ENCODE measurements at regions not wholly inside any gene's neighbourhood (a gene's known extent, or its start where the extent isn't known, plus 50 kb on each side); places are given as distances from the start of the nearest gene placed in this dataset.
"Not testable (repeated sequence)": the region's sequence is repeated elsewhere in the genome, so short reads cannot be mapped to it uniquely, and the experiment has no call there.

DNA sequence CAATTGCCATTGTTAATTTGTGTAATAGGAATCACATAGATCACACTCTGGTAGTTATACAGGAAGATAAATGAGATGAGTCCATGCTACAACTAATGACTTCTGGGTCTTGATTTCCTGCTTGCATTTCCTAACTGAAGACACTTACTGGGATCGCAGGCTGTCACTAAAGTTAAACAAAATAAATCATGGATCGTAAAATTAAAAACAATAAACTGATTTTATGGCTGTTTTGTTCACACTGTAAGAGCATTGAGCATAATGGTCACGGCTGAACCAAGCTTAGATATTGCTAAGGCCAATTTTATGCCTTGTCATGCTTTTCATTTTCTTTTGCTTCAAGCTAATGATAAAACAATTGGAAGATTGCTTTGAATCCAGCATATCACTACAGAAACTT lies 332.5 kb upstream of the CITED2 start:
- no peak for DNase-seq (ENCODE audit: low read depth)

DNA sequence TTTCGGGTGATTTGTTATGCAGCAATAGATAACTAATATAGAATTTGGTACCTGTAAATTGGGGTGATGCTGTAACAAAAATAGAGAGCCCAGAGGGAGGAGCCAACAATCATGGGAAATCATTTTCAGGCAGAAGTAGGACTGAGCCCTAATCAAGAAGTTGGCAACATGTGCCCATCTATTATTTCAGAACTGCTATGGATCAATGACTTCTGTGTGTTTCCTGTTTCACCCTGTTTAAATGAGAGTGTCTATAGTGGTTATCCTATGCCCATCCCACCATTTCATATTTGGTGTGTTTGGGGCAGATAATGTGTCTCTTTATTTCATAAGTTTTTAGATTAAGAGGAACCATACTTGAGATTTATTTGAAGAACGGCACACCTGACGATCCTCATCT lies 330.8 kb upstream of the CITED2 start:
- DNase-seq (ENCODE audit: low read depth) = no peak

DNA sequence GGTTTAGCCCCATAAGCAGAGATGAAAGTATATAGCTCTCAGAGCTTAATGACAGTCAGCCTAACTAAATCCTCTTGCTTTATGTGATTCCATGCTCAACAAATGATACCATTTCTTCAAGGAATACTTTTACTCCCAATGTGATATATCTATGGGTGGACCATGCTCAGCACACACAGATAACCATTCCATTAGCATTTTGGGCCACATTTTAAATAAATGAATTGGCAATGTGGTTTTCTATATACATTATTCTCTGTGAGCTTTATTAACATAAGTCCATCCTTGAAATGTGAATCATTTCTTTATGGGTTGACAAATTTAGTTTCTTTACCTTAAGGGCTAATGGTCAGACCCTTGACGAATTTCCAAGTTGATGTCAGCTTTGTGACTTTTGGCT lies 329.3 kb upstream of the CITED2 start:
- no peak for DNase-seq (ENCODE audit: low read depth)

DNA sequence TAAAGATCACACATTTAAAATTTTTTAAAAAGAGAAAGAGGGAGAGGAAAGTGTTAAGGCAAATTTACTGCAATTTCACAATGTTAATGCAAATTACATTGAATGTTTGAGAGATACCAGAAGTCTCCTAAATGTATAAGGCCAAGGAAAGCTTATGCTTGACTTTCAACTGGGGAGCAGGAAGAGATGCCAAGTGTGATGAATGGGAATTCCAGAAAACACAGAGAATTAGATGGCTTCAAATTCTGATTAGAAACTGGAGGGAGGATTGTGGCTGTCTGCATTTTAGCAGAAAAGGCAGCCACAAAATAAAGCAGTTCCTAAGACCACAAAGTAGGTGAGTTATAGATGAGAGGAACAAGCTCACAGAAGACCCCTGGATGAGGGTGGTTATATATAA lies 328.3 kb upstream of the CITED2 start:
- no peak for DNase-seq (ENCODE audit: low read depth)

DNA sequence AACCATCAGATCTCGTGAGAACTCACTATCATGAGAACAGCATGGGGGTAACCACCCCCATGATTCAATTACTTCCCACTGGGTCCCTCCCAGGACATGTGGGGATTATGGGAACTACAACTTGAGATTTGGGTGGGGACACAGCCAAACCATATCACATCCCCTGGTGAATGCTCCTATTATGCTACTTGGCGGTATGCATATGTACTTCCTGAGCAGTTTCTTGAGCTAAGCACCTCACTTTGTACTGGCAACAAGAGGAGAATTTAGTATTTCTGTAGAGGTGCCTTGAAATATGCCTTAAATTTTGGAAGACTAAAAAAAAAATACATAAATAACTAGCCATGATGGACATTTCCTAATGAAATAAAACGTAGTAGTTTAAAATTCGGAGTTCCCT lies 327.2 kb upstream of the CITED2 start:
- DNase-seq (ENCODE audit: low read depth) = no peak

DNA sequence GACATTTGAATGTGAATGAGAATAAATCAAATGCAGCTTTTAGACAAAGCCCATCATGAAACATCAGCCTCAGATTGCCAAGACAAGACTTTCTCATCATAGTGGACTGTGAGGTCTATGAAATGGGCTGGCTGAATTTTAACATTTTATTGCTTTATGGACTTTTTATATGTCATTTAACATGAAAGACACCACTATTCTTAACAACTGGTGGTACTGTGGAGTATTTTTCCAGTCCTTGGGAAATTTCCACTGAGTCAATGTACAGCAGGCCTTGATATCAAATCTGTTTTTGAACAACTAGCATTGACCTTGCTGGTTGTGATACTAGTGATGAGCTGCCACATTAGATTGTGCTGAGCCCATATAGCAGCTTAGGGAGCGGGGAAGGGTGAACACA lies 326.6 kb upstream of the CITED2 start:
- DNase-seq (ENCODE audit: low read depth) = no peak

DNA sequence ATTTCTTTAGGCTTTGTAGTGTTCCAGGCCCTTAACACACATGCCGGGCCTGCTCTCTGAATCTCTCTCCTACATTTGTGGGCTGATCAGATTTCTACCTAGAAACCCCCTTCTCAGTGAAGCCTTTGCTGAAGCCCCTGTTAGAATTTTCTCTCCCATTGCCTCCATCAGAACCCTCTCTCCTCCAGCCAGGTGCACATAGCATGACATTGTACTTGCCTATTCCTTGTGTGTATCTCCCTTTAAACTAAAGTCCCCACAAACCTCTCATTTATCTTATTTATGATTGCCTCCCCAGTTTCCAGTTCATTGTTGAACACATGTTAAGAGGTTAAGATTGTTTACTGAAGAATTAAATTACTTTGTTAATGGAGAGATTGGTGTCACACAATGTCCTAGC lies 325.5 kb upstream of the CITED2 start:
- no peak for DNase-seq (ENCODE audit: low read depth)

DNA sequence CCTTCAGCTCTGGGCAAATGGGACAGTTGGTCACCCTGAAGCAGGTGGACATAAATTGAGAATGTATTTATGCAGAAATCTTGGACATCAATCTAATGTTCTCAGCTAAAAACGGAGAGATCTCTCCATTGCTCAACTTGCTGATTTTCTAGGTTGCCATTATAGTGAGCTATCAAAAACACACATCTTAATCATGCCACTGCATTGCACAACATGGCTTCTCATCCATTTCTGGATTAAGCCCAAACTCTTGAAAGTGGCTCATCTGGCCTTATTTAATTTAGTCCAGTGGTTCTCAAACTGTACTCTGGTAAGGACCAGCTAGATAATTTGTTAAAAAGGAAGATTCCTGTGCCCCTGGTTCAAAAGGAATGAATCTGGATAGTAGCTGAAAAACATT lies 324.9 kb upstream of the CITED2 start:
- no peak for DNase-seq (ENCODE audit: low read depth)

DNA sequence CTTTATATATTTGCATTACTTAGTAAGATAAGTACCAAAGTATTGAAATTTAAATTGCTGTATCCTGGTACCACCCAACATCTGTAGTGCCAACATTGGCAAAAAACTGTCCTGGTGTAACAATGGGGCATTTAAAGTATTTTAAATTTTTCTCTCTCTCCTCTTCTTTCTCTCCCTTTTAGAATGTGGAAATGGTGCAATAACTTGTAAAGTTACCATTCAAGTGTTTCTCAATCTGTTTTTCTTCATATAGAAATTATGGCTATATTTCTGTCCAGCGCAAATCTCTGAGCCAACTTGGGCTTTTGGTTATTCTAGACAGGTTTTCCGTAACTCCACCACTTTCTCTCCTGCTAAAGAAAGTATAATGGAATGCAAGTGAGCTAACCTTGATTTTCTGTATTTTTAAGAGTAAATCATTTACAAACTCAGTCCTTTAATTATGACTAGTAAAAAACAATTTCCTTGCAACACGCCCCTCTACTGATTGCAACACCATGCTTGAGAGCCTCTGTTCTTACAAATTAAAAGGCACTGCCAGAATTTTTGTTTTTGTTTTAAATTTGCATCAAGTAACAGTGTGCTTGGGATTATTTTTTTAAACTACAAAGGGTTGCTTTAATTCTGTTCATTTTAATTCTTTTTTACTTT lies 324.2 kb upstream of the CITED2 start:
- DNase-seq (ENCODE audit: low read depth) = no peak

DNA sequence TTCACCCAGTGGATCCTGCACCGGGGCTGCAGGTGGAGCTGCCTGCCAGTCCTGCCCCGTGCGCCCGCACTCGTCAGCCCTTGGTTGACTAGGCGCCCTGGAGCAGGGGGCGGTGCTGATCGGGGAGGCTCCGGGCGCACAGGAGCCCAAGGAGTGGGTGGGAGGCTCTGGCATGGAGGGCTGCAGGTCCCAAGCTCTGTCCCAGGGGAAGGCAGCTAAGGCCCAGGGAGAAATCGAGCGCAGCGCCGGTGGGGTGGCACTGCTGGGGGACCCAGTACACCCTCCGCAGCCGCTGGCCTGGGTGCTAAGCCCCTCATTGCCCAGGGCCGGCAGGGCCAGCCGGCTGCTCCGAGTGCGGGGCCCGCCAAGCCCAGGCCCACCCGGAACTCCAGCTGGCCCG lies 323.4 kb upstream of the CITED2 start:
- DNase-seq (ENCODE audit: low read depth) = not testable (repeated sequence)

DNA sequence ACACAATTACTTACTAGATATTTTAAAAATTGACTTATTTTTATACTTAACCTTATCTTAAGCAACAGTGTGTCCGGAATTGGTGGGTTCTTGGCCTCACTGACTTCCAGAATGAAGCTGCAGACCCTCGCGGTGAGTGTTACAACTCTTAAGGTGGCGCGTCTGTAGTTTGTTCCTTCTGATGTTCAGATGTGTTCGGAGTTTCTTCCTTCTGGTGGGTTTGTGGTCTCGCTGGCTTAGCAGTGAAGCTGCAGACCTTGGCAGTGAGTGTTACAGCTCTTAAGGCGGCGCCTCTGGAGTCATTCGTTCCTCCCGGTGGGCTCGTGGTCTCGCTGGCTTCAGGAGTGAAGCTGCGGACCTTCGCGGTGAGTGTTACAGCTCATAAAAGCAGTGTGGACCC lies 322.5 kb upstream of the CITED2 start:
- DNase-seq (ENCODE audit: low read depth) = not testable (repeated sequence)

DNA sequence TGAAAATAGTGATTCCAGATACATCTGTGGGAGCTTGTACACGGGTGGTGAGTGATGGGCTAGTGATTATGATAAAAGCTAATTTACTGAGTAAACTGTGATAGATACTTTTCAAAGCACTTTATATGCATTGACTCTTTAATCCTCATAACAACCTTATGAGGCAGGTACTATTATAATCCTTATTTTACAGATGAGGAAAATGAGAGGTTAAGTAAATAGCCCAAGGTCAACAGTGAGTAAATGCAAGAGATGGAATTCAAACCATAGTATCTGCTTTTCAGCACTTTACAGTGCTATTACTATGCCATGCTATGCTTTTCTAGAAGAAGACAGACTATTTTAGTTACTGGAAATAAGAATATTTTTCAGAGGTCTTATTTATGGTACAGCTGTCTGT lies 320.9 kb upstream of the CITED2 start:
- no peak for DNase-seq (ENCODE audit: low read depth)

DNA sequence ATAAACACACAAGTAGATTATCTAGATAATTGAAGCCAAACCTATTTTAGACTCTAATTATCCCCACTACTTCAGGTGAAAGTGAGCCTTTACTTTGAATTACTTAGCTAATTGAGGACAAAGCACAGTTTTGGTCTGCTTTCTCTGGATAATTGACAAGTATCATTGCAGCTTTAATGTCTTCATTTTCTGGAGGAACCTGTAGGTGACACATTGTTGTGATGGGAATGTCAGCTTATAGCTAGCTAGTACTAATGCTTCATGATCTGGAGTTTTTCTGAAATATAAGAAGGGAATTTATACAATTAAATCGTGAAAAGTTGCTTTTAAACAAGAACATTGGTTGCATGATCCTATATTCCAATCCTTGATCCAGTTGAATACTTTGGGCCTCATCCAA lies 319.3 kb upstream of the CITED2 start:
- no peak for DNase-seq (ENCODE audit: low read depth)

DNA sequence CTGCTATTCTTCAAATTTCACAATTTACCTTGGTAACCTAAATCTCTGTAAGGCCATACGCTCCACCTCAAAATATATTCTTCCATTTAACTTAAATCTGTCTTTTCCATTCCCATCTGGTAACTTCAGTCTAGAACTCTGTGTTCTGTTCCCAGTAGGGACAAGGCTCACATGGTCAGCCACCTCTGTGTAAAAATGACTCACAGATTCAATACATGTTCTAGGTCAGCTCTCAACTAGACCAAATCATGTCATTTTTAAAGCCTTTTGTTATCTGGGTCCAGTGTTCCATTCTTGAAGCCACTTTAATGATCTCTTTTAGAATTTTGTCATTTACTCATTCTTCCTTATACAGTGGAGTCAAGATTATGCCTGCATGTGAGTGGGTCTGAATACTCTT lies 315.6 kb upstream of the CITED2 start:
- no peak for DNase-seq (ENCODE audit: low read depth)

DNA sequence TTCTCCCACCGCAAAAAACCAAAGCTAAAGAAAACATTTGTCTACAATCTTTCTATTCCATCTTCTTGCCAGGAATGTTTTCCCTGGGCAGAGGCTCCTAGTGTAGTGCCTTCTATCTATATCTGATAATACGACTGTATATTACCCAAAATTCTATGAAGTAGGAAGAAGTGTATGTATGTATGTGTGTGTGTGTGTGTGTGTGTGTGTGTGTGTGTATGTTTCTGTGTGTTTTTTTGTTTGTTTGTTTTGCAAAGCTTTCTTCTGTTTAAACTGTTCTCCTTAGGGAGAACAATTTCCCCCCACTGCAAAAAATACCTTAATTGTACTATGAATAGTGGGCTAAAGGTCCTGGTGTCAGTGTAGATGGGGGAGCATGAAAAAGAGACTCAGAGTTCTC lies 312.6 kb upstream of the CITED2 start:
- no peak for DNase-seq (ENCODE audit: low read depth)

DNA sequence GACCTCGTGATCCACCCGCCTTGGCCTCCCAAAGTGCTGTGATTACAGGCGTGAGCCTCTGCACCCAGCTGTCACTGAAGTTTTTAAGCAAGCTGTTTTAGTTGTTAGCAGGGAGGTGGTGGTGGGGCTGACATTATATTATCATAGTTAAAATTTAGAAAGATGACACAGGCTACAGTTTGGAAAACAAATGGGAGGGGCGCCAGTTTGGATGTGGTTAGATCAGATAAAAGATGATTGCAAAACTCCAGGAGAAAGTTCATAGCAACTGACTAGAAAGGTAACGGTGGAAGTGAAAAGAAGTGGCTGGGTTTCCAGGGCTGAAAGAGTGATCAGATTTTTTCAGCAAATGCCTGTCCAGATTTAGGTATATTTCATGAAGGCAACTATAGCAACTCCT lies 311.9 kb upstream of the CITED2 start:
- DNase-seq (ENCODE audit: low read depth) = no peak

DNA sequence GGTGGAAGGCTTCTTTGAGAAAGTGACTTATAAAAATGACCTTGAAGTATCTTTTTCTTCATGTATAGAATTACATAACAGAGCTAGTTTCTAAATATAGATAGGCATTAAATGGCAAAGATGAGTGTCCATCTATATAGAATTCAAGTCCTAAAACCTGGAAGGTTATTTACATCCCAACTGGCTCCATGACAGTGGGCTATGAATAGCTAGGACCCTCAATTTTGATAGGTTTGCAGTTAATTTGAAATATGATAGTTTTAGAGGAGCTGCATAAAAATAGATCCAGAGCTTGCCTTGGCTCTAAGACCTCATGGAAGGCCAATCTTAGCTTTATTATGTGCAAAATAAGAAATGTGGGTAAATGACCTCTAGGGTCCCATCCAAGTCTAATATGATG lies 310.6 kb upstream of the CITED2 start:
- no peak for DNase-seq (ENCODE audit: low read depth)

DNA sequence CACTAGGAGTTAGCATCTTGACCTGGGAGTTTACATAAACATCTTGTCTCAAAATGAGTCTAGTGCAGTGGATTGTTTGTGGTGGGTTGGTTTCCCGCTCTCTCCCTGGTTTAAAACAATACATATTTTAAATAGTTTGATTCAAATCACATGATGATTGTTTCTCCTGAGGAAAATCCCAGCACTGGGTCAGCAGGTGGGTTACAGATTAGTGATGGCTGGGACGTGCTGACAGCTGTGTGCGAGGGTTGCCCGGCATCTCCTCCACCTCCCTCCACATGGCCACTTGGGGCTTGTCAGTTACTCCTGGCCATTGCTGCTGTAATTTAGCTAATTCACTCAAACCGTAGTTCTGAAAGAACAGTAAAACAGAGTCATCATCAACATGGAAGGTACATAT lies 306.4 kb upstream of the CITED2 start:
- DNase-seq (ENCODE audit: low read depth) = no peak

DNA sequence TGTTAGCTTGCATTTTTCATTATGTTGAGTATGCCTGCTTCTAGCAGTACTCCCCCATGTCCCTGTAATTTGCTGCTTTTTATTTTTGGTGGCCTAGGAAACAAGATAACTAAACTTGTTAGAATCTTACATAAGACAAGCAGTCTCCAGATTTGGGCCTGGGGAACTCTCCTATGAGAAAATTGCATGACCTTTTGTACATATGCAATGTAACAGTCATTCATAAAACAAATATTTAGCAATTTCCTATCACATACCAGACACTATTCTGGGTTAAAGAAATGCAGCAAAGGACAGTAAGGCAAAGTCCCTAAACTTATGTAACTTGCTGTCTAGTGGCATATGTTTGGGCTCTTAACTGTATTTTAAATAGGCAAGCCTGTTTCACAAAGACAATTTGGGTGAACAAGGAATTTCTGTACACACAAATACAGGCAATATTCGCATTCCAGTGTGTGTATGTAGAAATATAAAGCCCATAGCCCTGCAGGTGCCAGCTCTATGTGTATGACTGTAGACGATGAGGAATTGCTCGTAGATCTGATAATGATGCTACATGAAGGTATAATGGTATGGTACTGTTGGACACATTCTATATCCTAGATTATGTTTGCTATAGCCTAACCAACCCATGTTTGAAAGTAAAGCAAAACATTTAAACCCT lies 305.2 kb upstream of the CITED2 start:
- no peak for DNase-seq (ENCODE audit: low read depth)

DNA sequence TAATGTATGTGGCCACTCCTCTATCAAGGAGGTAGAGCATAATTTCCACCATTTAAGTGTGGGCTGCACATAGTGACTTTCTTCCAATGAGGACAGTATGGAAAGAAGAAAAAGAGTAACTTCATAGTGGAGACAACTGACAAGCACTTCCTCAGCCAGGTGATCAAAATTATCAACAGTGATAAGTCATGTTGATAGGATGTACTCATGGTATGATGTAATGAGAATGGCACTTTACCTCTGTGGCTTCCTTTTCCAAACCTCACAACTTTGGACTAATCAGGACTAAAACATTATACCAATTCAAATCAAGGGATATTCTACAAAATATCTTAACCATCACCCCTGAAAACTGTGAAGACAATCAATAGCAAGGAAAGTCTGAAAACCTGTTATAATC lies 302.3 kb upstream of the CITED2 start:
- DNase-seq (ENCODE audit: low read depth) = no peak

DNA sequence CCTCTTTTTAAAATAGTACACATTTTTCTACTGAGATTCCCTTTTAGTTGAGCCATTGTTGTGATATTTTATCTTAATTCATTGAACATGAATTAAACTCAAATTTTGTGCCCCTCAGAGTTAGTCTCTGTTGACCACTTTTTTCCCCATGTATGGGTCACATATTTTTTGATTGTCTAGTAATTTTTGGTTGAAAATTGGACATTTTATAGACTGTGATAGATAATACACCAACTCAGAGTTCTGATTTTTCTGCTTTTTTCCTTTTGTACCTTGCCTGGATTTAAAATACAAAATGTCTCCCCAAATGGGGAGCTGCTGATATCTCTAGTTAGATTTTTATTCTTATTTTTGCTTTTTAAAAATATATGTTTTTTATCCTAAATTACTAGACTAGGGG lies 291.8 kb upstream of the CITED2 start:
- no peak for DNase-seq (ENCODE audit: low read depth)

DNA sequence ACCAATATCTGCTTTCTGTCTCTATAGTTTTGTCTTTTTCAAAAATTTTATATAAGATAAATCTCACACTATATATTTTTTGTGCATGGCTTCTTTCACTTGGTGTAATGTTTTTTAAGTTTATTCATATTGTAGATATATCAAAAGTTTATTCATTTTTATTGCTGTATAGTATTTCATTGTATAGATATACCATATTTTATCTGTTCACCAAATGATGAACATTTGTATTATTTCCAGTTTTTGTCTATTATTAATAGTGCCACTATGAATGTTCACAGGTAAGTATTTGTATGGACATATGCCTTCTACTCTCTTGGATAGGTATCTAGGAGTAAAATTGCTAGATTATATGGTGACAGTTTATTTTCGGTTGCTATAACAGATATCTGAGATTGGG lies 289.5 kb upstream of the CITED2 start:
- no peak for DNase-seq (ENCODE audit: low read depth)

DNA sequence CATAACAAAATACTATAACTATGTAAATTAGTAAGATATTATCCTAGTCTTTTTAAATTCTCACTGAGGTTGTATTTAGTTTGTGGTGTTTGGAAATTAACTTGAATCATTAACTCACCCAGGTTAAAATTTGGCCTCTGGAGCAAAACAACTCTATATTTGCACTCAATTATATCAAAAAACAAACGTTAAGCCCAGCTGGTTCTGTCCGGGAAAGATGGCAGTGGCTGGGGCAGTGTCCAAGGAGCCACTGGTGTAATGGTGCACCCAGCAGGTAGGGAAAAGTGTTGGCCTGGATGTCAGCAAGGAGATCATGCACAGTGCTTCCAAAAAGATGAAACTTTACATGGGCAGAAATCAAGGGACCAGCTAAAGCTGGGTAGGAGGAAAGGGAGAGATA lies 285.3 kb upstream of the CITED2 start:
- DNase-seq (ENCODE audit: low read depth) = no peak

DNA sequence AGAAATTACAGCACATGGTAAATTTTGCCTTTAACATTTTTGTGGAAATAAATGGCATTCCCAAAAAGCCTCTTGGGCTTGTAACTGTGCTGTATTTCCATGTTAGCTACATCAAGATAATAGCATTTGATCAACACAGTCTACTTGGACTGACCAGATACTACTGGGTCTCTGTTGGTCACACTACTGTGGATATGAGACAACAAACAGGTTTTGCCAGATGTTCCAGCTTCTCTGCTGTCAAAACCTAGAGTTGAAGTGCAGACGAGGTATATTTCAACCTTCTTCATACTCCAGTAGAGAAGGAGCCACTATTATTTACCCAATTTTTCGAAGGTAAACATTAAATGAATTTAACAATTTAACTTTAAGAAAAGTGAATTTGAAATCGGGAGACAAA lies 284.7 kb upstream of the CITED2 start:
- no peak for DNase-seq (ENCODE audit: low read depth)
